Heart left ventricle (tissue), 16 donors: ENCODE measurements at regions not wholly inside any gene's neighbourhood (a gene's known extent, or its start where the extent isn't known, plus 50 kb on each side); places are given as distances from the start of the nearest gene placed in this dataset.
A peak's percentile ranks its signal among the peaks of the same experiment; 100 is the strongest.

ENCODE experiments used
- ATAC-seq, 4 donors: fragments of 200-7000 bp; cut with Tn5 transposase; one replicate each; pipeline ENCODE4 v1.9.1; 2020 to 2022; ENCODE audit warnings: moderate library complexity in 4 of 4, mild to moderate bottlenecking in 3 of 4, moderate number of reproducible peaks in 1 of 4
- DNase-seq, 5 donors: peaks; one replicate each; pipeline ENCODE4 v3.0.0-alpha.2; 2020
- H3K27ac ChIP-seq, 12 donors: fragments of 200-600 bp; sonication (generic) in 4 of 12; one replicate each; pipeline versions ENCODE4 v1.5.0 to v1.8.0; 2016 to 2022; ENCODE audit warnings: mild to moderate bottlenecking in 2 of 12
- H3K27me3 ChIP-seq, 9 donors: fragments of 200-600 bp; sonication (generic) in 2 of 9; one replicate each; pipeline versions ENCODE4 v1.5.1 to v1.8.0; 2016 to 2022; ENCODE audit warnings: mild to moderate bottlenecking in 3 of 9
- H3K36me3 ChIP-seq, 9 donors: fragments of 200-600 bp; sonication (generic) in 2 of 9; one replicate each; pipeline versions ENCODE4 v1.5.0 to v1.8.0; 2018 to 2022; ENCODE audit warnings: mild to moderate bottlenecking in 2 of 9
- H3K4me1 ChIP-seq, 12 donors: fragments of 200-600 bp; sonication (generic) in 4 of 12; one replicate each; pipeline versions ENCODE4 v1.5.0 to v1.8.0; 2016 to 2022; ENCODE audit warnings: mild to moderate bottlenecking in 3 of 12
- H3K4me3 ChIP-seq, 12 donors: fragments of 200-600 bp; sonication (generic) in 4 of 12; one replicate each; pipeline versions ENCODE4 v1.5.0 to v1.8.0; 2017 to 2022; ENCODE audit warnings: mild to moderate bottlenecking in 9 of 12, moderate library complexity in 4 of 12
- H3K9me3 ChIP-seq, 12 donors: fragments of 200-600 bp; sonication (generic) in 4 of 12; one replicate each; pipeline versions ENCODE4 v1.5.0 to v1.8.0; 2016 to 2022; ENCODE audit warnings: mild to moderate bottlenecking in 1 of 12
- POLR2A ChIP-seq, 2 donors: fragments of 450-650 bp; IDR thresholded peaks; one replicate each; pipeline ENCODE4 v1.6.1; 2017; ENCODE audit warnings: antibody characterized with exemption in 2 of 2, mild to moderate bottlenecking in 2 of 2, moderate library complexity in 2 of 2
- WGBS, 4 donors: extraction: QIAGEN DNeasy Blood & Tissue Kit in 2 of 4; methylation state at CpG; one replicate each; pipeline versions ENCODE4 v1.1.5 to v1.1.7; 2013 to 2018; 5-methylcytosine and 5-hydroxymethylcytosine counted together
- intact Hi-C, 10 donors: fragments of 100-400 bp; cut with DNase I; formaldehyde crosslinking; loops; one replicate each; pipeline versions ENCODE4 v1.11.1 to v1.14.2; 2022
- TF ChIP-seq, protein P1 (sequence below), 12 donors: fragments of 200-600 bp; sonication (generic) in 4 of 12; IDR thresholded peaks; one replicate each; pipeline versions ENCODE4 v1.5.0 to v1.8.0; 2018 to 2022; ENCODE audit warnings: antibody characterized with exemption in 12 of 12, mild to moderate bottlenecking in 5 of 12
- donor health status: ischemic (EF 13 %, LVEDD 7.1; RV severe dilation, severe dysfunction).
- donor health status: healthy with polysubstance abuse.
- donor health status: DM: no; HTN: yes; CAD: no.
- donor health status: DM: no; HTN: no; CAD: no.
- donor health status: ischemic (EF 25% LVEDD 6.9; RV normal size, moderate dysfunction).
- donor health status: ischemic (EF 25% LVEDD 5.7; RV mildly dilated, moderate dysfunction).
- donor health status: healthy.
- donor health status: DM: yes; HTN: yes; CAD: no.
- donor health status: ischemic (EF 35%, LVEDD 5.7; RV mildly dilated, moderate dysfunction).
- donor health status: nonischemic (EF 11% LVEDD 7.7; RV severe dilation, severe dysfunction).
- donor health status: DM: yes; HTN: yes; CAD: no.
- donor health status: PGD.
- donor health status: ischemic (EF 29% LVEDD 5.4; RV normal size, mild dysfunction).
- donor health status: nonischemic (EF 23%, LVEDD 6.1; RV moderate dilation, normal function).

DNA sequence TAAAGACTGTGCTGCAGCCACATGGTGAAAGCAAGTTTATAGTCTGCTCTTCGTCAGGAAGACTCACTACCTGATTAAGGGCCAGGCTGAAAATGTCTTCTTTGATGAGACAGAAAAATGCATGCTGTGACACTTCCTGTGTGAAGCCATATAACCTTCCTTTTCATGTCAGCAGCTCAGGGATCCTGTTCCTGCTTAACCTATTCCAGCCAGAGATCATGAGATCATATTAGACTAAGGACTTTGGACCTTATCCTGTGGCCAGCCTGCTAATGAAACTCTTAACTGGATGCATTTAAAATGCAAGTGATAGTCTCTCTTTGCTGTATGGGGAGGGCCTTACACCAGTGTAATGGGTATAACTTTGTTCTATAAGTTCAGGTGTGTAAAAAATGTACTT lies 165.2 kb downstream of the PTEN start:
- Histone ChIP-seq H3K4me1 (peaks cover 0 to 17% (median 0%) of the 10 kb centered on the region in 12 donors), H3K4me3 (no peak overlapping the region), H3K36me3 (no peaks in the 10 kb centered on the region), H3K27ac (no peak overlapping the region), H3K9me3 (no peaks in the 10 kb centered on the region), H3K27me3 (no peaks in the 10 kb centered on the region)
- WGBS, 4 donors, result 81 to 87% (median 85%) methylated on average over 1 of the region's 1 CpG
- ATAC-seq (no peak), DNase-seq (no peak)
- no peak for TF ChIP-seq POLR2A (IDR thresholded peaks at IDR 0.05)
- TF ChIP-seq, protein P1, sequence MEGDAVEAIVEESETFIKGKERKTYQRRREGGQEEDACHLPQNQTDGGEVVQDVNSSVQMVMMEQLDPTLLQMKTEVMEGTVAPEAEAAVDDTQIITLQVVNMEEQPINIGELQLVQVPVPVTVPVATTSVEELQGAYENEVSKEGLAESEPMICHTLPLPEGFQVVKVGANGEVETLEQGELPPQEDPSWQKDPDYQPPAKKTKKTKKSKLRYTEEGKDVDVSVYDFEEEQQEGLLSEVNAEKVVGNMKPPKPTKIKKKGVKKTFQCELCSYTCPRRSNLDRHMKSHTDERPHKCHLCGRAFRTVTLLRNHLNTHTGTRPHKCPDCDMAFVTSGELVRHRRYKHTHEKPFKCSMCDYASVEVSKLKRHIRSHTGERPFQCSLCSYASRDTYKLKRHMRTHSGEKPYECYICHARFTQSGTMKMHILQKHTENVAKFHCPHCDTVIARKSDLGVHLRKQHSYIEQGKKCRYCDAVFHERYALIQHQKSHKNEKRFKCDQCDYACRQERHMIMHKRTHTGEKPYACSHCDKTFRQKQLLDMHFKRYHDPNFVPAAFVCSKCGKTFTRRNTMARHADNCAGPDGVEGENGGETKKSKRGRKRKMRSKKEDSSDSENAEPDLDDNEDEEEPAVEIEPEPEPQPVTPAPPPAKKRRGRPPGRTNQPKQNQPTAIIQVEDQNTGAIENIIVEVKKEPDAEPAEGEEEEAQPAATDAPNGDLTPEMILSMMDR (IDR thresholded peaks at IDR 0.05), result no peak
- intact Hi-C loops, result no loop called here

DNA sequence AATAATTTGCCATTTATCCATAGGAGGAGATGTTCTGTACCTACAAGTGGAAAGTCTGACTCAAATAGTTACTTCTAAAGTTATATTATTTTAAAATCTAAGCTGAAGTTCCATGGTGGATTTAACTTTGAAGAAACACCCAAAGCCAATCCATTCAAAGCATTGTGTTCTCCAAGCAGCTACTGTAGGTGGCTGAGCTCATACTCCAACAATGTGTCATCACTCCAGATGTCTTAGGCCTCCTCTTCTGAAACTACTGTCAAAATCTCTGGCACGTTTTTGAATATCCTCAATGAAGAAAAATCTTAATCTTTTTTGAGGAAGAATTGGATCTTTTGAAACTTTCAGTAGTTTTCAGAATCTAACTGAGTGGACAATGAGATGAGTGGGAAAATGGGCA lies 169.1 kb downstream of the PTEN start:
- intact Hi-C loops, result no loop called here
- TF ChIP-seq POLR2A (IDR thresholded peaks at IDR 0.05), result no peak
- TF ChIP-seq, protein P1 (IDR thresholded peaks at IDR 0.05), result no peak
- DNase-seq (no peak), ATAC-seq (no peak)
- H3K4me1 ChIP-seq, result peaks cover 0 to 16% (median 0%) of the 10 kb centered on the region in 12 donors
- 58 to 66% (median 60%) methylated on average over 1 of the region's 1 CpG for WGBS, 4 donors
- H3K36me3 ChIP-seq, result no peaks in the 10 kb centered on the region
- no peaks in the 10 kb centered on the region for H3K27me3 ChIP-seq
- H3K27ac ChIP-seq, result no peak overlapping the region
- H3K4me3 ChIP-seq, result no peak overlapping the region
- no peaks in the 10 kb centered on the region for H3K9me3 ChIP-seq

DNA sequence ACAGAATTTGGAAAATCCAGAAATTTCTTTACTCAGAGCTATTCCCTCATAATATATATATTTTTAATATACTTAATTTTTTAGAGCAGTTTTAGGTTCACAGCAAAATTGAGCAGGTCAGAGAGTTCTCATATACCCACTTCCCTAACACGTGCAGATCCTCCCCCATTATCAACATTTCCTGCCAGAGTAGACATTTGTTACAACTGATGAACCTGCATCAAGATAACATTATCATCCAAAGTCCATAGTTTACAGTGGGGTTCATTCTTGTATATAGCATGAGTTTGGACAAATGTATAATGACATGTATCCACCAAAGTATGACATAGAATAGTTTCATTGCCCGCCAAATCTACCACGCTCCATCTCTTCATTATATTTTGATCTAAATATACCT lies 170.0 kb downstream of the PTEN start:
- Histone ChIP-seq H3K27me3 (no peaks in the 10 kb centered on the region), H3K4me1 (peaks cover 0 to 13% (median 0%) of the 10 kb centered on the region in 12 donors), H3K4me3 (no peak overlapping the region), H3K27ac (no peak overlapping the region), H3K36me3 (no peaks in the 10 kb centered on the region), H3K9me3 (no peaks in the 10 kb centered on the region)
- WGBS, 4 donors, result 88 to 92% (median 89%) methylated on average over 3 of the region's 3 CpGs
- TF ChIP-seq, protein P1 (IDR thresholded peaks at IDR 0.05), result no peak
- TF ChIP-seq POLR2A (IDR thresholded peaks at IDR 0.05), result no peak
- intact Hi-C loops, result no loop called here
- ATAC-seq (no peak), DNase-seq (no peak)

DNA sequence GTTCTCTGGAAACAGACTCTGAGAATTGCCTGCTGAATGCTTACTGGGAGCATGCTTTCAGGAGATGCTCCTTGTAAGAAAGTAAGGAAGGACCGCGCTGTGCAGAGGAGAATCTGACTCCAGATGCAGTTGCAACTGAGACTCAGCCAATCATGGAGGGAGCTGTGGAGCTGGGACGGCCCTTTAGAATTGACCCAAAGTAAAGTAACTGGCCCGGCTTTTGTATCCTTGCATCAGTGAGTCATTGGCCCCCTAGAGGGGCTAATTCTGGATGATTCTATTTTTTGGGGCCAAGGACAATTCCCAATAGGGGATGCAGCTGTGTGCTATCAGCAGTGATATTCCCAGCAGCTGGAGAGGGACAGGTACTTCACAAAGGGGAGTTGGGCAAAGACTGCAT lies 170.4 kb downstream of the PTEN start:
- Histone ChIP-seq H3K9me3 (no peaks in the 10 kb centered on the region), H3K4me3 (no peak overlapping the region), H3K36me3 (no peaks in the 10 kb centered on the region), H3K4me1 (peaks cover 0 to 9% (median 0%) of the 10 kb centered on the region in 12 donors), H3K27me3 (no peaks in the 10 kb centered on the region), H3K27ac (no peak overlapping the region)
- no peak for DNase-seq
- intact Hi-C loops, result no loop called here
- TF ChIP-seq, protein P1 (IDR thresholded peaks at IDR 0.05), result no peak
- no peak for TF ChIP-seq POLR2A (IDR thresholded peaks at IDR 0.05)
- WGBS, 4 donors, result 70 to 79% (median 72%) methylated on average over 4 of the region's 4 CpGs
- ATAC-seq, result peak in 1 of 4 donors; percentile 31
